ENCODE measurements at regions not wholly inside any gene's neighbourhood (a gene's known extent, or its start where the extent isn't known, plus 50 kb on each side); places are given as distances from the start of the nearest gene placed in this dataset.

DNA sequence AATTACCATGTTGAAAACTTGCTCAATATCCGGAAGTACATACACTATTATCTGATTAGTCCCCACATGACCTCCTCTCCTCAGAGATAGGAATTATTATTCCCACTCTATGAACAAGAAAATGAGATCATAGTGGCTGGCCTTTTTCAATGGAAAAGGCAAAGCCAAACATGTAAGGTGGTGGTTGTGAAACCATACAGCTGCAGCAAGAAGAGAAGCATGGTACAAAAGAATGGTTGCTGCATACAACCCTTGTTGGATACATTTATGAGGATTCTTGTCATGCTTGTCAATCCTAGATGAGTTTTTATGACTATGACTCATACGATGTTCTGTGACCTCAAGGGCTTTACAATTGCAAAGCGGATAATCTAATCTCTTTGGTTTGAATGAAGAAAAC lies 514.7 kb downstream of the PLPP3 start:
- BruUV-seq (replicated peaks) = no TSS peak
- Histone ChIP-seq H3K36me3 (ENCODE audit: control insufficient read depth in 2 of 2, insufficient read depth in 2 of 2, low read length in 1 of 2) (no peaks in the 10 kb centered on the region), H3K4me3 (no peak overlapping the region), H3K4me1 (ENCODE audit: control insufficient read depth, insufficient read depth, low read length) (peaks cover 8% of the 10 kb centered on the region), H3K27me3 (replicated peaks in 1 of 2; ENCODE audit: control insufficient read depth in 2 of 2, insufficient read depth in 2 of 2, low read length in 1 of 2) (no peaks in the 10 kb centered on the region), H3K9me3 (replicated peaks; ENCODE audit: control insufficient read depth, insufficient read depth, low read length) (no peaks in the 10 kb centered on the region), H3K27ac (ENCODE audit: control insufficient read depth, insufficient read depth) (no peak overlapping the region), H3K9ac (ENCODE audit: control insufficient read depth, insufficient read depth, low read length) (no peak overlapping the region), H2AFZ (ENCODE audit: control insufficient read depth, low read depth, low read length) (no peak overlapping the region), H4K20me1 (ENCODE audit: control insufficient read depth, insufficient read depth) (no peaks in the 10 kb centered on the region), H3K4me2 (ENCODE audit: control insufficient read depth, insufficient read depth) (no peak overlapping the region), H3K79me2 (ENCODE audit: control insufficient read depth, insufficient read depth, low read length) (no peaks in the 10 kb centered on the region)
- CTCF ChIA-PET = no interaction called here
- FAIRE-seq (no peak), DNase-seq (ENCODE audit: low read depth, low spot score) (no peak), ATAC-seq (no peak)
- WGBS (ENCODE audit: insufficient coverage, insufficient replicate concordance, low lambda C conversion rate, missing lambda C conversion rate) = 60% methylated on average over 3 of the region's 3 CpGs
- RAD21 ChIA-PET (ENCODE audit: unreplicated experiment) = no interaction called here
- intact Hi-C loops (cut with micrococcal nuclease; ENCODE audit: unreplicated experiment) (no loop called here), in situ Hi-C loops (cut with MboI) (no loop called here)
- TF ChIP-seq ZNF622 (IDR thresholded peaks at IDR 0.05) = no peak
- TF ChIP-seq TCF7 (IDR thresholded peaks at IDR 0.05; ENCODE audit: borderline replicate concordance) = no peak
- POLR2A ChIA-PET = no interaction called here
- SMC1A ChIA-PET (ENCODE audit: uncharacterized antibody, unreplicated experiment) = no interaction called here

- no peaks in the 10 kb centered on the region for H3K9me3 ChIP-seq (replicated peaks; ENCODE audit: control insufficient read depth, insufficient read depth, low read length)
- 94% methylated on average over 4 of the region's 4 CpGs for WGBS (ENCODE audit: insufficient coverage, insufficient replicate concordance, low lambda C conversion rate, missing lambda C conversion rate)
- ATAC-seq = no peak
- H3K36me3 ChIP-seq (ENCODE audit: control insufficient read depth in 2 of 2, insufficient read depth in 2 of 2, low read length in 1 of 2) = no peaks in the 10 kb centered on the region
- H3K9ac ChIP-seq (ENCODE audit: control insufficient read depth, insufficient read depth, low read length) = no peak overlapping the region
- no peak overlapping the region for H3K4me3 ChIP-seq
- intact Hi-C loops (cut with micrococcal nuclease; ENCODE audit: unreplicated experiment) = no loop called here
- ChIA-PET CTCF (interaction anchor here (0.6 kb wide), 1 partner anchor 61 kb away, joined by 3 read pairs; no protein-coding TSS in a partner anchor), SMC1A (ENCODE audit: uncharacterized antibody, unreplicated experiment) (interaction anchor here (0.6 to 1.6 kb wide), 8 partner anchors 10 to 511 kb away, joined by 3 to 5 read pairs (median 3); no protein-coding TSS in a partner anchor), POLR2A (no interaction called here), RAD21 (ENCODE audit: unreplicated experiment) (interaction anchor here (1.2 to 1.3 kb wide), 2 partner anchors 71 to 514 kb away, joined by 3 to 4 read pairs; no protein-coding TSS in a partner anchor)
- no peak overlapping the region for H2AFZ ChIP-seq (ENCODE audit: control insufficient read depth, low read depth, low read length)
- no peak for DNase-seq (ENCODE audit: low read depth, low spot score)
- TF ChIP-seq BMI1 (IDR thresholded peaks at IDR 0.05; ENCODE audit: borderline replicate concordance) (no peak), CHD1 (IDR thresholded peaks at IDR 0.05; ENCODE audit: low read depth, low read length) (no peak), RAD51 (IDR thresholded peaks at IDR 0.05) (no peak), PBX3 (IDR thresholded peaks at IDR 0.05; ENCODE audit: insufficient replicate concordance, low read depth, low read length) (no peak)
- TF ChIP-seq, protein P1, sequence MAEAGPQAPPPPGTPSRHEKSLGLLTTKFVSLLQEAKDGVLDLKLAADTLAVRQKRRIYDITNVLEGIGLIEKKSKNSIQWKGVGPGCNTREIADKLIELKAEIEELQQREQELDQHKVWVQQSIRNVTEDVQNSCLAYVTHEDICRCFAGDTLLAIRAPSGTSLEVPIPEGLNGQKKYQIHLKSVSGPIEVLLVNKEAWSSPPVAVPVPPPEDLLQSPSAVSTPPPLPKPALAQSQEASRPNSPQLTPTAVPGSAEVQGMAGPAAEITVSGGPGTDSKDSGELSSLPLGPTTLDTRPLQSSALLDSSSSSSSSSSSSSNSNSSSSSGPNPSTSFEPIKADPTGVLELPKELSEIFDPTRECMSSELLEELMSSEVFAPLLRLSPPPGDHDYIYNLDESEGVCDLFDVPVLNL (IDR thresholded peaks at IDR 0.05; ENCODE audit: low read depth, low read length) = no peak
- FAIRE-seq = no peak
- no peaks in the 10 kb centered on the region for H4K20me1 ChIP-seq (ENCODE audit: control insufficient read depth, insufficient read depth)
- H3K27ac ChIP-seq (ENCODE audit: control insufficient read depth, insufficient read depth) = no peak overlapping the region
- BruUV-seq (replicated peaks) = no TSS peak
- H3K4me2 ChIP-seq (ENCODE audit: control insufficient read depth, insufficient read depth) = no peak overlapping the region
- H3K79me2 ChIP-seq (ENCODE audit: control insufficient read depth, insufficient read depth, low read length) = no peaks in the 10 kb centered on the region
- H3K4me1 ChIP-seq (ENCODE audit: control insufficient read depth, insufficient read depth, low read length) = peaks cover 8% of the 10 kb centered on the region
- in situ Hi-C loops (cut with MboI) = no loop called here
- H3K27me3 ChIP-seq (replicated peaks in 1 of 2; ENCODE audit: control insufficient read depth in 2 of 2, insufficient read depth in 2 of 2, low read length in 1 of 2) = no peaks in the 10 kb centered on the region
These were observed 515.9 kb downstream of the PLPP3 start for GRCh38 chr1:56063461-56063860.
